OCI-LY1 (cell line): ENCODE measurements at regions not wholly inside any gene's neighbourhood (a gene's known extent, or its start where the extent isn't known, plus 50 kb on each side); places are given as distances from the start of the nearest gene placed in this dataset.

Experiments used
- H2AFZ ChIP-seq: fragments of 200-600 bp; sonication (generic), shearing (Covaris generic); 2 replicates; pipeline ENCODE4 v1.6.0; 2014; ENCODE audit warnings: antibody characterized with exemption, mild to moderate bottlenecking, low read length
- H3F3A ChIP-seq: fragments of 200-600 bp; sonication (generic), shearing (Covaris generic); 2 replicates; pipeline ENCODE4 v1.6.0; 2014; ENCODE audit warnings: mild to moderate bottlenecking, antibody characterized with exemption, low read length, moderate library complexity; ENCODE audit not compliant: insufficient read depth
- H3K27ac ChIP-seq: fragments of 200-600 bp; sonication (generic); 2 replicates; pipeline ENCODE4 v1.5.1; 2014; ENCODE audit warnings: low read length, mixed run types, mild to moderate bottlenecking, low read depth; ENCODE audit not compliant: poor library complexity, severe bottlenecking
- H3K27me3 ChIP-seq: fragments of 200-600 bp; sonication (generic); 2 replicates; pipeline ENCODE4 v1.6.0; 2014; ENCODE audit warnings: antibody characterized with exemption, mild to moderate bottlenecking, low read length, moderate library complexity; ENCODE audit not compliant: insufficient read depth
- H3K36me3 ChIP-seq: fragments of 200-600 bp; sonication (generic); 2 replicates; pipeline ENCODE4 v1.6.1; 2014; ENCODE audit warnings: mild to moderate bottlenecking, antibody characterized with exemption, low read length, moderate library complexity, mixed read lengths; ENCODE audit not compliant: insufficient read depth
- H3K4me1 ChIP-seq: fragments of 200-600 bp; sonication (generic); 2 replicates; pipeline ENCODE4 v1.5.1; 2014; ENCODE audit warnings: mild to moderate bottlenecking, low read length, moderate library complexity; ENCODE audit not compliant: insufficient read depth, severe bottlenecking
- H3K4me2 ChIP-seq: fragments of 200-600 bp; sonication (generic), shearing (Covaris generic); 2 replicates; pipeline ENCODE4 v1.6.1; 2014; ENCODE audit warnings: low read length
- H3K4me3 ChIP-seq: fragments of 200-600 bp; sonication (generic); 2 replicates; pipeline ENCODE4 v1.5.1; 2014; ENCODE audit warnings: low read length, low read depth, mild to moderate bottlenecking, mixed read lengths; ENCODE audit not compliant: poor library complexity, severe bottlenecking
- H3K79me2 ChIP-seq: fragments of 200-600 bp; shearing (Covaris generic); 2 replicates; pipeline ENCODE4 v1.6.1; 2016; ENCODE audit warnings: mixed run types, low read length, mixed read lengths; ENCODE audit not compliant: insufficient read depth
- H3K9ac ChIP-seq: fragments of 200-600 bp; sonication (generic), shearing (Covaris generic); 2 replicates; pipeline ENCODE4 v1.6.1; 2014; ENCODE audit warnings: mild to moderate bottlenecking, low read length, mixed read lengths
- H3K9me2 ChIP-seq: fragments of 200-600 bp; sonication (generic), shearing (Covaris generic); 2 replicates; pipeline ENCODE4 v1.6.1; 2014; ENCODE audit warnings: low read depth, mild to moderate bottlenecking, low read length, mixed read lengths
- H3K9me3 ChIP-seq: fragments of 200-600 bp; shearing (Covaris generic); 2 replicates; pipeline ENCODE4 v1.6.1; 2014; ENCODE audit warnings: low read length, mixed read lengths
- H4K20me1 ChIP-seq: fragments of 200-600 bp; sonication (generic), shearing (Covaris generic); 2 replicates; pipeline ENCODE4 v1.6.0; 2016; ENCODE audit warnings: mild to moderate bottlenecking, low read length; ENCODE audit not compliant: insufficient read depth
- CTCF ChIP-seq: fragments of 200-600 bp; sonication (generic), shearing (Covaris generic); IDR thresholded peaks from 2 replicates; pipeline ENCODE4 v1.5.1; 2017; ENCODE audit warnings: mild to moderate bottlenecking, antibody characterized with exemption, low read length, moderate library complexity, mixed read lengths
- EZH2 ChIP-seq: fragments of 200-600 bp; sonication (generic), shearing (Covaris generic); IDR thresholded peaks from 2 replicates; pipeline ENCODE4 v1.8.0; 2017; ENCODE audit warnings: borderline replicate concordance, mixed run types, mild to moderate bottlenecking, antibody characterized with exemption, low read length, moderate library complexity, mixed read lengths

GRCh38 chr2:12514168-12514567, 202.6 kb upstream of the TRIB2 start:
- no peak overlapping the region for H2AFZ ChIP-seq
- H3K4me2 ChIP-seq, result no peak overlapping the region
- no peaks in the 10 kb centered on the region for H3K36me3 ChIP-seq
- TF ChIP-seq EZH2, result no peak
- no peak for TF ChIP-seq CTCF
- no peaks in the 10 kb centered on the region for H3K4me1 ChIP-seq
- no peak overlapping the region for H3K4me3 ChIP-seq
- H3K9me3 ChIP-seq, result no peaks in the 10 kb centered on the region
- H3F3A ChIP-seq, result no peaks in the 10 kb centered on the region
- no peaks in the 10 kb centered on the region for H3K79me2 ChIP-seq
- H3K27me3 ChIP-seq, result no peaks in the 10 kb centered on the region
- H3K9ac ChIP-seq, result no peak overlapping the region
- no peaks in the 10 kb centered on the region for H4K20me1 ChIP-seq
- H3K27ac ChIP-seq, result no peak overlapping the region
- H3K9me2 ChIP-seq, result no peaks in the 10 kb centered on the region

GRCh38 chr2:12514631-12515437, 201.9 kb upstream of the TRIB2 start:
- Histone ChIP-seq H3K4me3 (no peak overlapping the region), H3K9ac (no peak overlapping the region), H4K20me1 (no peaks in the 10 kb centered on the region), H3K4me2 (no peak overlapping the region), H3K27ac (no peak overlapping the region), H2AFZ (no peak overlapping the region), H3F3A (no peaks in the 10 kb centered on the region), H3K4me1 (no peaks in the 10 kb centered on the region), H3K27me3 (no peaks in the 10 kb centered on the region), H3K9me2 (no peaks in the 10 kb centered on the region), H3K9me3 (no peaks in the 10 kb centered on the region), H3K36me3 (no peaks in the 10 kb centered on the region), H3K79me2 (no peaks in the 10 kb centered on the region)
- TF ChIP-seq CTCF, result no peak
- no peak for TF ChIP-seq EZH2

GRCh38 chr2:12515871-12516270, 200.9 kb upstream of the TRIB2 start:
- Histone ChIP-seq H2AFZ (no peak overlapping the region), H3K4me3 (no peak overlapping the region), H3K9me3 (no peaks in the 10 kb centered on the region), H3K9ac (no peak overlapping the region), H3K9me2 (no peaks in the 10 kb centered on the region), H3F3A (no peaks in the 10 kb centered on the region), H3K27me3 (no peaks in the 10 kb centered on the region), H3K27ac (no peak overlapping the region), H3K36me3 (no peaks in the 10 kb centered on the region), H3K79me2 (no peaks in the 10 kb centered on the region), H4K20me1 (no peaks in the 10 kb centered on the region), H3K4me1 (no peaks in the 10 kb centered on the region), H3K4me2 (no peak overlapping the region)
- no peak for TF ChIP-seq EZH2
- TF ChIP-seq CTCF, result no peak
